ENCODE measurements at regions not wholly inside any gene's neighbourhood (a gene's known extent, or its start where the extent isn't known, plus 50 kb on each side); places are given as distances from the start of the nearest gene placed in this dataset.

GRCh38 chr14:76675046-76675445 is 86.2 kb upstream of the VASH1 start:
- Histone ChIP-seq H3K9me2 (replicated peaks; ENCODE audit: control insufficient read depth, low read length) (no peaks in the 10 kb centered on the region), H3K9me3 (ENCODE audit: control insufficient read depth, insufficient read depth, low read length) (no peaks in the 10 kb centered on the region), H3K4me2 (ENCODE audit: low read length) (no peak overlapping the region), H3K4me1 (ENCODE audit: control insufficient read depth, low read length) (no peaks in the 10 kb centered on the region), H3K36me3 (ENCODE audit: control insufficient read depth, low read length) (no peaks in the 10 kb centered on the region), H3K27me3 (ENCODE audit: control insufficient read depth, low read length) (peaks cover 14% of the 10 kb centered on the region), H3K27ac (ENCODE audit: low read depth, low read length) (no peak overlapping the region), H3K4me3 (ENCODE audit: low read length) (no peak overlapping the region), H3K79me2 (ENCODE audit: control insufficient read depth, low read length) (no peaks in the 10 kb centered on the region), H4K20me1 (ENCODE audit: control insufficient read depth, insufficient read depth, low read depth, low read length) (no peaks in the 10 kb centered on the region), H3F3A (ENCODE audit: control insufficient read depth, insufficient read depth) (no peaks in the 10 kb centered on the region)
- no peak for TF ChIP-seq CTCF (IDR thresholded peaks at IDR 0.05; ENCODE audit: low read depth, low read length, poor library complexity, severe bottlenecking)
- no peak for TF ChIP-seq EZH2phosphoT487 (IDR thresholded peaks at IDR 0.05; ENCODE audit: borderline replicate concordance, low read length)

GRCh38 chr14:76676539-76676938 is 84.7 kb upstream of the VASH1 start:
- no peaks in the 10 kb centered on the region for H4K20me1 ChIP-seq (ENCODE audit: control insufficient read depth, insufficient read depth, low read depth, low read length)
- no peaks in the 10 kb centered on the region for H3K4me1 ChIP-seq (ENCODE audit: control insufficient read depth, low read length)
- no peaks in the 10 kb centered on the region for H3K9me3 ChIP-seq (ENCODE audit: control insufficient read depth, insufficient read depth, low read length)
- H3K27ac ChIP-seq (ENCODE audit: low read depth, low read length) = no peak overlapping the region
- no peaks in the 10 kb centered on the region for H3K9me2 ChIP-seq (replicated peaks; ENCODE audit: control insufficient read depth, low read length)
- no peaks in the 10 kb centered on the region for H3F3A ChIP-seq (ENCODE audit: control insufficient read depth, insufficient read depth)
- H3K4me3 ChIP-seq (ENCODE audit: low read length) = no peak overlapping the region
- H3K27me3 ChIP-seq (ENCODE audit: control insufficient read depth, low read length) = peaks cover 7% of the 10 kb centered on the region; the same call in 1 of the 2 replicates
- H3K79me2 ChIP-seq (ENCODE audit: control insufficient read depth, low read length) = no peaks in the 10 kb centered on the region
- TF ChIP-seq CTCF (IDR thresholded peaks at IDR 0.05; ENCODE audit: low read depth, low read length, poor library complexity, severe bottlenecking) (no peak), EZH2phosphoT487 (IDR thresholded peaks at IDR 0.05; ENCODE audit: borderline replicate concordance, low read length) (no peak)
- no peaks in the 10 kb centered on the region for H3K36me3 ChIP-seq (ENCODE audit: control insufficient read depth, low read length)
- no peak overlapping the region for H3K4me2 ChIP-seq (ENCODE audit: low read length)

GRCh38 chr14:76677534-76678145 is 83.6 kb upstream of the VASH1 start:
- peaks cover 7% of the 10 kb centered on the region; the same call in 1 of the 2 replicates for H3K27me3 ChIP-seq (ENCODE audit: control insufficient read depth, low read length)
- no peak for TF ChIP-seq EZH2phosphoT487 (IDR thresholded peaks at IDR 0.05; ENCODE audit: borderline replicate concordance, low read length)
- no peak for TF ChIP-seq CTCF (IDR thresholded peaks at IDR 0.05; ENCODE audit: low read depth, low read length, poor library complexity, severe bottlenecking)
- no peaks in the 10 kb centered on the region for H3F3A ChIP-seq (ENCODE audit: control insufficient read depth, insufficient read depth)
- H3K9me2 ChIP-seq (replicated peaks; ENCODE audit: control insufficient read depth, low read length) = no peaks in the 10 kb centered on the region
- H3K4me3 ChIP-seq (ENCODE audit: low read length) = no peak overlapping the region
- H3K9me3 ChIP-seq (ENCODE audit: control insufficient read depth, insufficient read depth, low read length) = no peaks in the 10 kb centered on the region
- H3K79me2 ChIP-seq (ENCODE audit: control insufficient read depth, low read length) = no peaks in the 10 kb centered on the region
- H3K27ac ChIP-seq (ENCODE audit: low read depth, low read length) = no peak overlapping the region
- no peaks in the 10 kb centered on the region for H3K36me3 ChIP-seq (ENCODE audit: control insufficient read depth, low read length)
- no peaks in the 10 kb centered on the region for H4K20me1 ChIP-seq (ENCODE audit: control insufficient read depth, insufficient read depth, low read depth, low read length)
- no peak overlapping the region for H3K4me2 ChIP-seq (ENCODE audit: low read length)
- no peaks in the 10 kb centered on the region for H3K4me1 ChIP-seq (ENCODE audit: control insufficient read depth, low read length)
